Esophagus squamous epithelium (tissue), 4 donors: ENCODE measurements at regions not wholly inside any gene's neighbourhood (a gene's known extent, or its start where the extent isn't known, plus 50 kb on each side); places are given as distances from the start of the nearest gene placed in this dataset.

ENCODE experiments used
- CTCF ChIP-seq, 6 experiments: fragments of 450-650 bp in 4 of 6; fragments of 200-600 bp in 2 of 6; sonication (generic) in 2 of 6; IDR thresholded peaks; one replicate each; pipeline ENCODE4 v1.5.1; 2016 to 2019; ENCODE audit warnings: antibody characterized with exemption in 6 of 6, mild to moderate bottlenecking in 4 of 6, moderate library complexity in 4 of 6
- POLR2A ChIP-seq, 4 donors: fragments of 450-650 bp; IDR thresholded peaks; one replicate each; pipeline ENCODE4 v1.6.1; 2017; ENCODE audit warnings: antibody characterized with exemption in 4 of 4, mild to moderate bottlenecking in 4 of 4, moderate library complexity in 3 of 4

- TF ChIP-seq CTCF (IDR thresholded peaks at IDR 0.05), result no peak
- TF ChIP-seq POLR2A (IDR thresholded peaks at IDR 0.05), result no peak
These were observed 393.9 kb upstream of the MAF start for GRCh38 chr16:79994418-79994817.
